ENCODE measurements at regions not wholly inside any gene's neighbourhood (a gene's known extent, or its start where the extent isn't known, plus 50 kb on each side); places are given as distances from the start of the nearest gene placed in this dataset.

- TF ChIP-seq CTCF (conservative IDR thresholded peaks at IDR 0.05; ENCODE audit: low read length), result no peak
- TF ChIP-seq EZH2phosphoT487 (IDR thresholded peaks at IDR 0.05; ENCODE audit: borderline replicate concordance, low read depth, low read length), result no peak
These were observed 655.6 kb downstream of the ETS1 start for GRCh38 chr11:127931803-127932202.
